GM12878 (cell line): ENCODE measurements at regions not wholly inside any gene's neighbourhood (a gene's known extent, or its start where the extent isn't known, plus 50 kb on each side); places are given as distances from the start of the nearest gene placed in this dataset.

Experiments used
- ATAC-seq: fragments of 200-7000 bp; cut with Tn5 transposase; 3 replicates; pipeline ENCODE4 v1.9.1; 2020; ENCODE audit warnings: mild to moderate bottlenecking, moderate library complexity
- BruUV-seq: library from RNA; stranded (reverse); fragments of 400-500 nt; replicated peaks from 2 replicates; lab custom pipeline; 2021; lab: Mats Ljungman, UMichigan
- CTCF ChIA-PET: fragments of 300-600 bp; sonication (Branson Sonifier 250); formaldehyde crosslinking; extraction: SDS; loops from one replicate; lab custom pipeline; 2021; ENCODE audit warnings: inconsistent platforms; lab: Yijun Ruan, JAX
- POLR2A ChIA-PET: fragments of 350-600 bp; formaldehyde crosslinking; extraction: SDS; loops from one replicate; lab custom pipeline; 2021; ENCODE audit warnings: inconsistent platforms; lab: Charles Lee
- RAD21 ChIA-PET: fragments of 300-600 bp; sonication (Branson Sonifier 250); formaldehyde crosslinking; loops from one replicate; lab custom pipeline; 2023; ENCODE audit warnings: antibody characterized with exemption; ENCODE audit not compliant: unreplicated experiment; lab: Charles Lee
- SMC1A ChIA-PET: fragments of 300-600 bp; sonication (Branson Sonifier 250); formaldehyde crosslinking; loops from one replicate; lab custom pipeline; 2023; ENCODE audit not compliant: unreplicated experiment, uncharacterized antibody; lab: Charles Lee
- DNase-seq: peaks from one replicate; pipeline ENCODE4 v3.0.0-alpha.2; 2011; ENCODE audit warnings: low read depth, low spot score
- FAIRE-seq: peaks from 3 replicates; lab custom pipeline; 2011; peaks lifted over from hg19 to GRCh38; lab: Jason Lieb, UNC
- H2AFZ ChIP-seq: 2 replicates; pipeline ENCODE4 v1.6.0; 2011; ENCODE audit warnings: low read depth, low read length, control low read depth; ENCODE audit not compliant: control insufficient read depth
- H3K27ac ChIP-seq: 2 replicates; pipeline ENCODE4 v1.5.1; 2011; ENCODE audit warnings: control low read depth; ENCODE audit not compliant: control insufficient read depth, insufficient read depth
- H3K27me3 ChIP-seq, 2 experiments: replicated peaks in 1 of 2; 2 replicates each; pipeline versions ENCODE4 v1.6.0 to v1.6.1; 2011; ENCODE audit warnings: low read length in 1 of 2; ENCODE audit not compliant: control insufficient read depth in 2 of 2, insufficient read depth in 2 of 2
- H3K36me3 ChIP-seq, 2 experiments: 2 replicates each; pipeline ENCODE4 v1.5.1; 2011; ENCODE audit warnings: low read length in 1 of 2; ENCODE audit not compliant: control insufficient read depth in 2 of 2, insufficient read depth in 2 of 2
- H3K4me1 ChIP-seq: 2 replicates; pipeline ENCODE4 v1.6.1; 2011; ENCODE audit warnings: mild to moderate bottlenecking, low read length, moderate library complexity, mixed read lengths; ENCODE audit not compliant: control insufficient read depth, insufficient read depth
- H3K4me2 ChIP-seq: 2 replicates; pipeline ENCODE4 v1.6.0; 2011; ENCODE audit warnings: control low read depth; ENCODE audit not compliant: control insufficient read depth, insufficient read depth
- H3K4me3 ChIP-seq: fragments of 200-600 bp; sonication (generic); 2 replicates; pipeline ENCODE4 v1.5.1; 2016
- H3K79me2 ChIP-seq: 2 replicates; pipeline ENCODE4 v1.6.0; 2011; ENCODE audit warnings: low read length; ENCODE audit not compliant: control insufficient read depth, insufficient read depth
- H3K9ac ChIP-seq: 2 replicates; pipeline ENCODE4 v1.8.0; 2011; ENCODE audit warnings: low read length, control low read depth, mixed read lengths; ENCODE audit not compliant: control insufficient read depth, insufficient read depth
- H3K9me3 ChIP-seq: replicated peaks from 3 replicates; pipeline ENCODE4 v1.5.1; 2011; ENCODE audit warnings: mild to moderate bottlenecking, low read length; ENCODE audit not compliant: control insufficient read depth, insufficient read depth
- H4K20me1 ChIP-seq: 2 replicates; pipeline ENCODE4 v1.6.0; 2011; ENCODE audit not compliant: control insufficient read depth, insufficient read depth
- CBX5 ChIP-seq: sonication (generic); IDR thresholded peaks from 2 replicates; pipeline ENCODE4 v1.6.1; 2016; ENCODE audit warnings: low read depth, moderate library complexity, mild to moderate bottlenecking, inconsistent platforms
- CHD2 ChIP-seq: IDR thresholded peaks from 2 replicates; pipeline ENCODE4 v1.6.1; 2011; ENCODE audit warnings: low read depth, low read length, improper control_type of control experiment, borderline replicate concordance
- CTCF ChIP-seq, 3 experiments: IDR thresholded peaks in 2 of 3; conservative IDR thresholded peaks in 1 of 3; 2 replicates each; pipeline ENCODE4 v1.5.1; 2011; ENCODE audit warnings: low read depth in 3 of 3, low read length in 3 of 3, mild to moderate bottlenecking in 3 of 3, control low read depth in 2 of 3, moderate library complexity in 2 of 3, inconsistent platforms in 1 of 3, mixed read lengths in 1 of 3; ENCODE audit not compliant: control insufficient read depth in 2 of 3, insufficient read depth in 1 of 3; ENCODE audit errors: extremely low read depth in 1 of 3
- EED ChIP-seq: sonication (generic); IDR thresholded peaks from 2 replicates; pipeline ENCODE4 v1.6.1; 2016; ENCODE audit warnings: antibody characterized with exemption, low read depth
- LARP7 ChIP-seq: fragments of 450-650 bp; IDR thresholded peaks from 2 replicates; pipeline ENCODE4 v1.6.1; 2017; ENCODE audit warnings: mild to moderate bottlenecking
- NR2F1 ChIP-seq: fragments of 450-650 bp; conservative IDR thresholded peaks from 2 replicates; pipeline ENCODE4 v1.6.1; 2017; ENCODE audit warnings: mild to moderate bottlenecking
- NRF1 ChIP-seq: conservative IDR thresholded peaks from 2 replicates; pipeline ENCODE4 v1.6.1; 2011; ENCODE audit warnings: mild to moderate bottlenecking, low read depth, low read length, improper control_type of control experiment
- RAD21 ChIP-seq: IDR thresholded peaks from 2 replicates; pipeline ENCODE4 v1.6.1; 2011; ENCODE audit warnings: mild to moderate bottlenecking, low read depth, low read length, moderate library complexity; ENCODE audit not compliant: insufficient read depth
- RELB ChIP-seq: fragments of 450-650 bp; IDR thresholded peaks from 2 replicates; pipeline ENCODE4 v1.6.1; 2017; ENCODE audit warnings: low read depth, mild to moderate bottlenecking, moderate library complexity
- REST ChIP-seq: IDR thresholded peaks from 2 replicates; pipeline ENCODE4 v1.6.1; 2012; ENCODE audit warnings: mild to moderate bottlenecking, low read depth, low read length
- SMARCA5 ChIP-seq: fragments of 450-650 bp; IDR thresholded peaks from 2 replicates; pipeline ENCODE4 v1.6.1; 2017; ENCODE audit warnings: mild to moderate bottlenecking
- SMC3 ChIP-seq: IDR thresholded peaks from 2 replicates; pipeline ENCODE4 v1.6.1; 2011; ENCODE audit warnings: low read length, improper control_type of control experiment, borderline replicate concordance
- WGBS: methylation state at CpG from one replicate; pipeline ENCODE4 v1.1.6; 2016; ENCODE audit warnings: low lambda C conversion rate; ENCODE audit not compliant: insufficient replicate concordance, insufficient coverage; ENCODE audit errors: missing lambda C conversion rate; 5-methylcytosine and 5-hydroxymethylcytosine counted together
- in situ Hi-C: fragments of 300-500 bp; cut with MboI; formaldehyde crosslinking; loops from 9 replicates; pipeline ENCODE4 v1.14.3; 2018; ENCODE audit warnings: mixed read lengths
- intact Hi-C: fragments of 100-400 bp; cut with micrococcal nuclease; formaldehyde crosslinking; loops from one replicate; pipeline ENCODE4 v1.14.2; 2022; ENCODE audit not compliant: unreplicated experiment

- SMC1A ChIA-PET = no interaction called here
- no peak for ATAC-seq
- no TSS peak for BruUV-seq
- H3K9me3 ChIP-seq = no peaks in the 10 kb centered on the region
- H4K20me1 ChIP-seq = no peaks in the 10 kb centered on the region
- 0% methylated on average over 4 of the region's 4 CpGs for WGBS
- TF ChIP-seq RELB (no peak), NRF1 (no peak), REST (no peak), NR2F1 (no peak), SMC3 (peak; percentile 55; the same call in 1 of the 2 replicates), EED (no peak), RAD21 (peak; percentile 75), CTCF (IDR thresholded peaks at IDR 0.05 in 2 of 3, conservative IDR thresholded peaks at IDR 0.05 in 1 of 3; ENCODE audit: control insufficient read depth in 2 of 3, extremely low read depth in 1 of 3, insufficient read depth in 1 of 3, low read depth in 3 of 3, low read length in 3 of 3) (peak; percentile 48 to 67 (median 67); a peak in 5 of 6 replicates), LARP7 (no peak), SMARCA5 (no peak), CBX5 (no peak), CHD2 (no peak)
- H3K27ac ChIP-seq = no peak overlapping the region
- H2AFZ ChIP-seq = no peak overlapping the region
- no peaks in the 10 kb centered on the region for H3K27me3 ChIP-seq
- POLR2A ChIA-PET = no interaction called here
- DNase-seq = no peak
- H3K4me3 ChIP-seq = no peak overlapping the region
- peak; percentile 52 for FAIRE-seq
- intact Hi-C loops = loop anchor here (2.0 to 10.0 kb wide), 2 partner anchors 189 to 425 kb away; no protein-coding TSS in a partner anchor
- H3K4me2 ChIP-seq = no peak overlapping the region
- CTCF ChIA-PET = interaction anchor here (0.7 to 2.5 kb wide), 3 partner anchors 9 to 427 kb away, joined by 3 to 9 read pairs (median 3); no protein-coding TSS in a partner anchor
- in situ Hi-C loops = no loop called here
- no peaks in the 10 kb centered on the region for H3K36me3 ChIP-seq
- H3K79me2 ChIP-seq = no peaks in the 10 kb centered on the region
- no peak overlapping the region for H3K9ac ChIP-seq
- RAD21 ChIA-PET = no interaction called here
- no peaks in the 10 kb centered on the region for H3K4me1 ChIP-seq
Measured at GRCh38 chr5:50325237-50325832, 115.8 kb downstream of the EMB start.
